ACC112 (cell line): ENCODE measurements at regions not wholly inside any gene's neighbourhood (a gene's known extent, or its start where the extent isn't known, plus 50 kb on each side); places are given as distances from the start of the nearest gene placed in this dataset.

Experiments
- H2AFZ ChIP-seq: fragments of 200-600 bp; sonication (generic); one replicate; pipeline ENCODE4 v1.6.0; 2017; ENCODE audit warnings: antibody characterized with exemption, low read length; ENCODE audit not compliant: unreplicated experiment
- H3K27ac ChIP-seq: fragments of 200-600 bp; sonication (generic); 2 replicates; pipeline ENCODE4 v1.5.1; 2014; ENCODE audit warnings: low read depth, mild to moderate bottlenecking, antibody characterized with exemption, low read length, moderate library complexity
- H3K27me3 ChIP-seq: fragments of 200-600 bp; sonication (generic); 2 replicates; pipeline ENCODE4 v1.6.1; 2014; ENCODE audit warnings: mild to moderate bottlenecking, antibody characterized with exemption, low read length, moderate library complexity, mixed read lengths; ENCODE audit not compliant: insufficient read depth
- H3K36me3 ChIP-seq: fragments of 200-600 bp; sonication (generic); 2 replicates; pipeline ENCODE4 v1.6.1; 2016; ENCODE audit warnings: mild to moderate bottlenecking, antibody characterized with exemption, low read length, moderate library complexity, mixed read lengths; ENCODE audit not compliant: insufficient read depth
- H3K4me1 ChIP-seq: fragments of 200-600 bp; sonication (generic); one replicate; pipeline ENCODE4 v1.6.1; 2016; ENCODE audit warnings: low read length, mixed read lengths; ENCODE audit not compliant: insufficient read depth, unreplicated experiment, control insufficient read depth
- H3K4me3 ChIP-seq: fragments of 200-600 bp; sonication (generic); 2 replicates; pipeline ENCODE4 v1.5.1; 2014; ENCODE audit warnings: mild to moderate bottlenecking, low read depth, low read length
- H3K79me2 ChIP-seq: fragments of 200-600 bp; sonication (generic); one replicate; pipeline ENCODE4 v1.6.0; 2016; ENCODE audit warnings: low read length; ENCODE audit not compliant: control insufficient read depth, unreplicated experiment, insufficient read depth

- no peaks in the 10 kb centered on the region for H3K27me3 ChIP-seq
- no peak overlapping the region for H3K27ac ChIP-seq
- no peaks in the 10 kb centered on the region for H3K4me1 ChIP-seq
- no peak overlapping the region for H2AFZ ChIP-seq
- no peak overlapping the region for H3K4me3 ChIP-seq
- H3K36me3 ChIP-seq, result no peaks in the 10 kb centered on the region
- no peaks in the 10 kb centered on the region for H3K79me2 ChIP-seq
Measured at GRCh38 chr2:114089636-114090319, 199.9 kb downstream of the ACTR3 start.

GRCh38 chr2:114091010-114091409 lies 201.1 kb downstream of the ACTR3 start:
- Histone ChIP-seq H3K4me3 (no peak overlapping the region), H2AFZ (no peak overlapping the region), H3K27ac (no peak overlapping the region), H3K27me3 (no peaks in the 10 kb centered on the region), H3K36me3 (no peaks in the 10 kb centered on the region), H3K79me2 (no peaks in the 10 kb centered on the region), H3K4me1 (no peaks in the 10 kb centered on the region)

- Histone ChIP-seq H3K27me3 (no peaks in the 10 kb centered on the region), H3K4me1 (no peaks in the 10 kb centered on the region), H3K36me3 (no peaks in the 10 kb centered on the region), H3K4me3 (no peak overlapping the region), H3K27ac (no peak overlapping the region), H3K79me2 (no peaks in the 10 kb centered on the region), H2AFZ (no peak overlapping the region)
Measured at GRCh38 chr2:114108249-114108648, 218.4 kb downstream of the ACTR3 start.

- Histone ChIP-seq H3K4me1 (no peaks in the 10 kb centered on the region), H3K36me3 (no peaks in the 10 kb centered on the region), H3K27ac (no peak overlapping the region), H3K79me2 (no peaks in the 10 kb centered on the region), H3K27me3 (no peaks in the 10 kb centered on the region), H3K4me3 (no peak overlapping the region), H2AFZ (no peak overlapping the region)
Measured at GRCh38 chr2:114108824-114109416, 219.0 kb downstream of the ACTR3 start.

- H3K4me1 ChIP-seq, result no peaks in the 10 kb centered on the region
- H3K27me3 ChIP-seq, result no peaks in the 10 kb centered on the region
- H2AFZ ChIP-seq, result no peak overlapping the region
- no peaks in the 10 kb centered on the region for H3K79me2 ChIP-seq
- no peak overlapping the region for H3K4me3 ChIP-seq
- no peak overlapping the region for H3K27ac ChIP-seq
- no peaks in the 10 kb centered on the region for H3K36me3 ChIP-seq
Measured at GRCh38 chr2:114111329-114111728, 221.4 kb downstream of the ACTR3 start.

- H3K27me3 ChIP-seq, result no peaks in the 10 kb centered on the region
- no peak overlapping the region for H3K4me3 ChIP-seq
- no peaks in the 10 kb centered on the region for H3K79me2 ChIP-seq
- H2AFZ ChIP-seq, result no peak overlapping the region
- H3K4me1 ChIP-seq, result no peaks in the 10 kb centered on the region
- no peaks in the 10 kb centered on the region for H3K36me3 ChIP-seq
- H3K27ac ChIP-seq, result no peak overlapping the region
Measured at GRCh38 chr2:114113518-114113917, 223.6 kb downstream of the ACTR3 start.

- H3K27ac ChIP-seq, result no peak overlapping the region
- H3K27me3 ChIP-seq, result no peaks in the 10 kb centered on the region
- H3K4me1 ChIP-seq, result no peaks in the 10 kb centered on the region
- H3K4me3 ChIP-seq, result no peak overlapping the region
- H3K79me2 ChIP-seq, result no peaks in the 10 kb centered on the region
- H2AFZ ChIP-seq, result no peak overlapping the region
- H3K36me3 ChIP-seq, result no peaks in the 10 kb centered on the region
Measured at GRCh38 chr2:114118088-114118487, 228.2 kb downstream of the ACTR3 start.

GRCh38 chr2:114119862-114120261 lies 230.0 kb downstream of the ACTR3 start:
- Histone ChIP-seq H3K27ac (no peak overlapping the region), H3K79me2 (no peaks in the 10 kb centered on the region), H2AFZ (no peak overlapping the region), H3K4me1 (no peaks in the 10 kb centered on the region), H3K36me3 (no peaks in the 10 kb centered on the region), H3K4me3 (no peak overlapping the region), H3K27me3 (no peaks in the 10 kb centered on the region)

- no peak overlapping the region for H3K4me3 ChIP-seq
- no peaks in the 10 kb centered on the region for H3K27me3 ChIP-seq
Measured at GRCh38 chr2:114122930-114123329, 233.0 kb downstream of the ACTR3 start.

GRCh38 chr2:114123925-114124324 lies 234.0 kb downstream of the ACTR3 start:
- Histone ChIP-seq H3K79me2 (no peaks in the 10 kb centered on the region), H3K4me1 (no peaks in the 10 kb centered on the region), H3K4me3 (no peak overlapping the region), H2AFZ (no peak overlapping the region), H3K27me3 (no peaks in the 10 kb centered on the region), H3K27ac (no peak overlapping the region), H3K36me3 (no peaks in the 10 kb centered on the region)

More at GRCh38 chr2:114122930-114123329, 233.0 kb downstream of the ACTR3 start:
- Histone ChIP-seq H3K36me3 (no peaks in the 10 kb centered on the region), H3K27ac (no peak overlapping the region), H2AFZ (no peak overlapping the region), H3K4me1 (no peaks in the 10 kb centered on the region), H3K79me2 (no peaks in the 10 kb centered on the region)

GRCh38 chr2:114127372-114127771 lies 237.5 kb downstream of the ACTR3 start:
- Histone ChIP-seq H3K4me3 (no peak overlapping the region), H3K27me3 (no peaks in the 10 kb centered on the region), H3K27ac (no peak overlapping the region), H2AFZ (no peak overlapping the region), H3K4me1 (no peaks in the 10 kb centered on the region), H3K36me3 (no peaks in the 10 kb centered on the region), H3K79me2 (no peaks in the 10 kb centered on the region)
